Stimulated activated naive CD4-positive, alpha-beta T cell treated with Interleukin-2 at 50 U/mL for 16 hours (primary cell): ENCODE measurements at regions not wholly inside any gene's neighbourhood (a gene's known extent, or its start where the extent isn't known, plus 50 kb on each side); places are given as distances from the start of the nearest gene placed in this dataset.
A peak's percentile ranks its signal among the peaks of the same experiment; 100 is the strongest.

ENCODE experiments used
- DNase-seq: peaks from one replicate; lab custom pipeline; 2025; lab: John Stamatoyannopoulos, UW

GRCh38 chr17:79314617-79315357 lies 240.2 kb downstream of the ENGASE start:
- DNase-seq = no peak

DNA sequence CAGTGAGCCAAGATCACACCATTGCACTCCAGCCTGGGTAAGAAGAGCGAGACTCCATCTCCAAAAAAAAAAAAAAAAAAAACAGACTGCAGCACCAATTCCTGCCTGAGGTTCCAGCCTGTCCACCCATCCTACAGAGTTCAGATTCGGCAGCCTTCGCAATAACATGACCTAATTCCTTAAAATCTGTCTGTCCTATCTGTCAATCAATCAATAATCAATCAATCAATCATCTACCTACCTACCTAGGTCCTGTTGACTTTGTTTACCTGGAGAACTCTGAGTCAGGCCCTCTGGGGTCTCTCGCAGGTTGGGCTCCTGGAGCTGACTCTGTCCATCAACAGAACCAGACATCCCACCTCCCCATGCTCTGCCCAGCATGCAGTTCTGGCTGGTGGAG lies 236.7 kb downstream of the ENGASE start:
- no peak for DNase-seq

DNA sequence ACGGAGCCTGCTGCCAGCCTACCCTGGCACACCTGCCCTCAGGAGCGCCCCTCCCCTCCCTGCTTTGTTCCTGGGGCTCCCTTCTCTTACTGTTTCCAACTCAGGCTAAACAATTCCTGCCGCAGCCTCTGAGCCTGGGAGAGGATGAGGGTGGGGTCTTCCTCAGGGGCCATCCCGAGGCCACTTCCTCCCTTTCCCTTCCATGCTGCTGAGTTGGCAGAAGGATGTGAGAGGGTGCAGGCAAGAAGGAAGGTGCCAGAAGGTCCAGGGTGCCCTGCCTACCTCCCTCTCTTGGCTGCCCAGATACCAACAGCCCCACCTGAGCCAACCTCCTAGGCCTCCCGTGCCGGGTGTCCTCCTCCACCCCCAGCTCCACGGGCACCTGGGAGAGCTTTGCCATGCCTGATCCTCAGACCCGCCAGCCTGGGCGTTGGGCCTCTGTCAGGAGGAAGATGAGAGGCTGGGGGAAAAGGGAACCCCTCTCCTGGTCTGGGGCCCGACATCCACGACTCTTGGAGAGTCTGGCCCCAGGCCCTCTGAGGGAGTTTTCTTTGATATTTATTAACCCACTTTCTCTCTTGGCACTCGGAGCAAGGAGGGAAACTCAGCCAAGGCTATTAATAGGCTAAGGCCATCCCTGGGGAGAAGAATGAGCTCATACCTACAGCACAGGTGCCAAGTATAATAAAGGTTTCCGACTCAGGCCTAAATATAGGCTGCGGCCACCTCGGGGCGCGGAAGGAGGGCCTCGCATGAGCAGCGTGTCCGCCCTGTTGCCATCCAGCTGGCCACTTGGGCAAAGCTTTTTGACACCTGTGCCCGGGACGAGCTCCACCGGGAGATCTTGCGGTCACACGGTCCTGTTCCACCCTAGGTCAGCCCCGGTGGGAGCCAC lies 232.0 kb downstream of the ENGASE start:
- DNase-seq = no peak

GRCh38 chr17:79305768-79306423 lies 231.3 kb downstream of the ENGASE start:
- DNase-seq = no peak

- DNase-seq = no peak
These were observed 230.7 kb downstream of the ENGASE start for GRCh38 chr17:79305376-79305767.

GRCh38 chr17:79304884-79305283 lies 230.3 kb downstream of the ENGASE start:
- no peak for DNase-seq

GRCh38 chr17:79303641-79304205 lies 229.1 kb downstream of the ENGASE start:
- no peak for DNase-seq

DNA sequence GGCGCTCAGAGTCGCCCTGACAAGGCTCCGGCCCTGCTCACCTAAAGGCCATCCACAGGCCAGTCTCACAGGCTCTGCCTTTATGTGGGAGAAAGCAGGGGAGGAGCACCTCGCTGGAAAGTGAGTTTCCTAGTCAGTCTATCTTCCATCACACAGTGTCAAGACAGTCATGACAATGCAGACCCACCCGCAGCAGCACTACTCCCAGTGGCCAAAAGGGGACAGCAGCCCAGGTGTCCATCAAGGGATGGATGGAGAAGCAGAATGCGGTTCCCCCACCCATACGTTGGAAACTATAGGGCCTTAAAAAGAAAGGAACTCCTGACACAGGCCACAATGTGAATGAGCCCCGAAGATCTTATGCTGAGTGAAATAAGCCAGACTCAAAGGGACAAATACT lies 226.8 kb downstream of the ENGASE start:
- DNase-seq = no peak

GRCh38 chr17:79299349-79299748 lies 224.7 kb downstream of the ENGASE start:
- DNase-seq = no peak

DNA sequence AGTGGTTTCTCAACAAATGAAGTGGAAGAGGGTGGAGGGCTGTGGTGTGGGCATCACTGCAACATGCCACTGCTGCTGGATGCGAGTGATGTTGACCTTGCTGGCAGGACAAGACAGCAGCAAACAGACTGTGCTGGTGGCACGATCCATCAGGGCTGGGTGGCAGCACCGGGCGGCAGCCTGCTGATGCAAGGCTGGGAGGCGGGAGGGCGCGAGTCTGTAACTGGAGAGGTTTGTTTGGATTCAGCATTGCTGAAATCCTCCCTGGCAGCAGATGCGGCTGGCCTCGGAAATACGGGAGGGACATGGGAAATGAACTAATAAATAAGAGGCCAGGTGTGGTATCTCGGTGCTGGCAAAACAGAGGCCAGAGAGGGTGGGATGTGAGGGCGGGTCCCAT lies 224.2 kb downstream of the ENGASE start:
- no peak for DNase-seq

- DNase-seq = no peak
These were observed 221.6 kb downstream of the ENGASE start for GRCh38 chr17:79296243-79296642.

DNA sequence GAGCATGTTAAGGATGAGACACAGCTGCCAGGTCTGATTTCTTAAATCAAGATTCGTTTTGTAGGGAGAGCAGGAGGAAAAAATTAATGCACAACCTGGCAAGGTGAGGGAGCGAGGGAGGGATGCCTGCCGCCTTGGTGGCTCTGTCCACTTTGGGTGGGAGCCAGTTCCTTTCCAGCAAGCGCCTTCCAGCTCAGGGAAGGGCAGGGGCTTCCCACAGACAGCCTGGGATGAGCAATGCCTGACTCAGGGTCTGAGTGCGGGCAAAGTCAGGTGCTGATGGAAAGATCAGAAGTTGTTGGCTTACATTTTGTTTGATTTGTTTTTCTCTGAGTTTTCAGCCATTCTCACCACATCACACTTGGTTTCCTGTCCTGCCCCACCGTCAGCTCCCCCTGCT lies 220.7 kb downstream of the ENGASE start:
- no peak for DNase-seq

DNA sequence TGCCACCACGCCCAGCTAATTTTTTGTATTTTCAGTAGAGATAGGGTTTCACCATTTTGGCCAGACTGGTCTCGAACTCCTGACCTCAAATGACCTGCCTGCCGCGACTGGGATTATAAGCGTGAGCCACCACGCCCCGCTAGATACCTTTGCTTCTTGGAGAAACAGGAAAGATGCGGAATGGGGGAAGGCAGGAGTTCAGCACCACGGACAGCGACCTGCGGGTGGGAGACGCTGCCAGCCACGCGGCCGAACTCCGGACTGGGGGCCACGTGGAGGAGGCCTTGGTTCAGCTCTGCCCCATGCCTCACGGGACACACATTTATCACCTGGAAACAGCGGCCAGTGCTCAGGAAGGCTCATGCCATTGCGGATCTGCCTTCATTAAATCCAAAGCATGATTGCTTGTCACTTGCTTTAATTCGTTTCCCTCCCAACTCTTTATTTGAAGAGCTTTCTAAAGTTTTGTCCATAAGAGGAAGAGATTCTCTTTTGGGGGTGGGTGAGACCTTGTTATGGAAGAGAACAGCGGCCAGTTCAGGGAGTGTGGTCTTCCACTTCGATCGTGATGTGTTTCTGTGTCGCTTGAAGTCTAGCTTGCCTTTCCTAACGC lies 219.9 kb downstream of the ENGASE start:
- DNase-seq = peak; percentile 7

GRCh38 chr17:79292501-79292900 lies 217.9 kb downstream of the ENGASE start:
- DNase-seq = no peak

DNA sequence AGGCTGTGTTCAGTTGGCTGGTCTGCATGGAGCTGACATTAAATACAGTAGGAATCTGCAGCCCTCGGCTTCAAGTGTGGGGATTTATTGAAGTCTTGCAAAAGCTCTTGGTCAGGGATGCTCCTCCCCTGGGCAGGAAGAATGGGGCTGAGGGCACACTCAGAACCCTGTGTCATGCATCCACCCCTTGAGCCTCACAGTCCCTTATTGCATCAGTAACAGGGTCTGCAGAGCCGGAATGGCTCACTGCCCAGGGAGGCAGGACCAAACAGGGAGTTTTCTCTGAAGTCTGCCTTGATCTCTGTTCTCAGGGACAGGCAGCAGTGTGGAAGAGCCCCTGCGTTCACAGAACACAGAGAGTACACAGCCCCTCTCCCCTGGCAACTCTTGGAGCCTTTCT lies 216.8 kb downstream of the ENGASE start:
- no peak for DNase-seq

GRCh38 chr17:79290726-79291125 lies 216.1 kb downstream of the ENGASE start:
- no peak for DNase-seq

DNA sequence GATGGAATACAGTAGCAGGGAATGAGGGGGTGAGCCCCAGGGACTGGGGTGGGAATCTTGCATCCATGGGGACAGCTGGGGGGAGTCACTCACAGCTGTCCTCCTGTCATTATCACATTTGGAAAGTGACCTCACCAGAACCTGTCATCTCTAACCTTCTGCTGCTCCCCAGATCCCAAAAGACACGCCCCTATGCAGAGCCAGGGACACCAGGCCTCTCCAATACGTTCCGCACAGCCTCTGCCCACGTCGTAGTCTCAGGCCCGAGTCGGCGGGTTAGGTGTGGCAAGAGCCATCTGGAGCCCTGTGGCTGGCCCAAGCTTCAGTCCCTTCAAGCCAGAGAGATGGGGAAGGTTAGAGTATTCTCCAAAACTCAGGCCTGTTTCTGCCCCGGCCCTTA lies 214.3 kb downstream of the ENGASE start:
- no peak for DNase-seq

- no peak for DNase-seq
These were observed 211.8 kb downstream of the ENGASE start for GRCh38 chr17:79286440-79286839.

DNA sequence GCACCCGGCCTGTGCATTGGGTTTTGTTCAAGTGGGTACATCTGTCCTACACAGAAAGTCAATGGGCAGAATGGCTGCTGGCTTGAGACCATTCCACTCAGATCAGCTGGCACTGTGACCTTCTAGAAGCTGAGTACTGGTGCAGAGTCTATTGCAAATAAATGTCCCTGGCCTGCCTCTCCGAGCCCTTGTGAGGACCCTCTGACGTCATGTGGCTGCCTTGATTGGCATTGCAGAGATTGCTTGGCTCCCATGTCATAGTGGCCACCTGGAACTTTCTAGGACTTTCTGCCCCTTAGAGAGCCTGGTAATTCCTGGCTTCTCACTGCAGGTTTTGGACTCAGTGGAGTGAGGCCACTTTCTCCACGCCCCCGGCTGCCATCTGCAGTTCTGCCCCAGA lies 211.3 kb downstream of the ENGASE start:
- DNase-seq = no peak

GRCh38 chr17:79282294-79282693 lies 207.7 kb downstream of the ENGASE start:
- DNase-seq = no peak

DNA sequence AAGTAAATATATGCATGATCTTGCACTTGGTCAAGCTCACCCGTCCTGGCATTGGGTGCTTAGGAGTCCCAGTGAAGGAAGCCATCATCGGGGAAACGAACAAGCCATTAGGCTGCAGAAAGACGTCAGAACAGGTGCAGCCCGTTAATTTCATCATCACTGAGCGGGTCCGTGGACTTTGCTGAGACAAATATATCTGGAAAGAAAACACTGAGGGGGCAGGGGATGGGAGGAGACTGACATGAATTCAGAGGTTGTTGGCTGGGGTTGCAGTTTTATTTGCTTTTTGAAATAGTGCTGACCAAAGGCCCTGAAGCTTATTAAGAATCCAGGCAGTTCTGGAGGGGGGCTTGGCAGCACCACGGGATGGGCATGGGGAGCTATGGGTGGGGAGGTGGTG lies 207.2 kb downstream of the ENGASE start:
- DNase-seq = no peak
